ENCODE measurements at regions not wholly inside any gene's neighbourhood (a gene's known extent, or its start where the extent isn't known, plus 50 kb on each side); places are given as distances from the start of the nearest gene placed in this dataset.
"Not testable (repeated sequence)": the region's sequence is repeated elsewhere in the genome, so short reads cannot be mapped to it uniquely, and the experiment has no call there.

- Histone ChIP-seq H3K27me3 (no peaks in the 10 kb centered on the region), H3K9me3 (no peaks in the 10 kb centered on the region), H3K4me3 (no peak overlapping the region), H3K36me3 (no peaks in the 10 kb centered on the region), H3K4me1 (no peaks in the 10 kb centered on the region), H3K27ac (no peak overlapping the region)
- DNase-seq = no peak
- intact Hi-C loops (cut with DNase I; ENCODE audit: low total_unique reads) = no loop called here
- TF ChIP-seq CTCF (IDR thresholded peaks at IDR 0.05) = no peak
Measured at GRCh38 chr15:38638126-38638525, 73.5 kb upstream of the RASGRP1 start.

DNA sequence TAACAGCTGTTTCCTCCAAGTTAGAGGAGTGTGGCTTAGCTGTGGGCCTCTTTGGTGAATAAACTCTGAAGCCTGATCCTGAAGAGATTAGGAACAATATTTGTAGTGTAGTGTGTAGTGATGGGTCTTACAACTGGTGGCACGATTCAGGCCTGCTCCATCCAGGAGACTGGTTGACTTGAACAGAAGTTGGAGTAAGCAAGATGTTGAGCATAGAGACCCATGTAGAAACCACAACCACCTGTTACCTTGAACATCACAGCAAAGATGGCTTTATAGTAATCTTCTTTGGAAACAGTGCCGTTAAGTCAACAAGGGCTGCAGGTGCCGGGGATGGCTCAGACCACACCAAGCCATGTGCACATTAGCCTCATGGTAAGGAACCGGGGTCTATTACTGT, 74.2 kb upstream of the RASGRP1 start:
- H3K4me1 ChIP-seq = no peaks in the 10 kb centered on the region
- no peaks in the 10 kb centered on the region for H3K36me3 ChIP-seq
- no peak overlapping the region for H3K27ac ChIP-seq
- intact Hi-C loops (cut with DNase I; ENCODE audit: low total_unique reads) = no loop called here
- no peak for TF ChIP-seq CTCF (IDR thresholded peaks at IDR 0.05)
- H3K27me3 ChIP-seq = no peaks in the 10 kb centered on the region
- no peak for DNase-seq
- H3K4me3 ChIP-seq = no peak overlapping the region
- no peaks in the 10 kb centered on the region for H3K9me3 ChIP-seq

GRCh38 chr15:38642689-38643270, 78.2 kb upstream of the RASGRP1 start:
- Histone ChIP-seq H3K4me1 (no peaks in the 10 kb centered on the region), H3K36me3 (no peaks in the 10 kb centered on the region)
- TF ChIP-seq CTCF (IDR thresholded peaks at IDR 0.05) = no peak

DNA sequence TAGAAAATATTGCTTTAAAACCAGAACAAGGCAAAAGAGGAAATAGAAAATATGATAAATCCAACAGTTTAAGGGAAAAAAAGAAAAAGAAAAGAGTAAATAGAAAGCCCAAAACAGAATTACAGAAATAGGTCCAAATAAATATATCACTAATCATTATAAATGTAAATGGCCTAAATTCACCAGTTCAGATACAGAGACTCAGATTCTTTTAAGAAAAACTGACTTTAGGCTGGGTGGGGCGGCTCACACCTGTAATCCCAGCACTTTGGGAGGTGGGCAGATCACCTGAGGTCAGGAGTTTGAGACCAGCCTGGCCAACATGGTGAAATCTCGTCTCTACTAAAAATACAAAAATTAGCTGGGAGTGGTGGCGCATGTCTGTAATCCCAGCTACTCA, 79.7 kb upstream of the RASGRP1 start:
- H3K27me3 ChIP-seq; H3K27ac ChIP-seq; H3K4me3 ChIP-seq; H3K9me3 ChIP-seq; DNase-seq; H3K4me1 ChIP-seq; intact Hi-C loops (cut with DNase I; ENCODE audit: low total_unique reads); H3K36me3 ChIP-seq: not testable (repeated sequence)

More at GRCh38 chr15:38642689-38643270, 78.2 kb upstream of the RASGRP1 start:
- no peak overlapping the region for H3K4me3 ChIP-seq
- no peaks in the 10 kb centered on the region for H3K9me3 ChIP-seq
- no peak overlapping the region for H3K27ac ChIP-seq
- no peaks in the 10 kb centered on the region for H3K27me3 ChIP-seq
- no peak for DNase-seq
- intact Hi-C loops (cut with DNase I; ENCODE audit: low total_unique reads) = no loop called here

DNA sequence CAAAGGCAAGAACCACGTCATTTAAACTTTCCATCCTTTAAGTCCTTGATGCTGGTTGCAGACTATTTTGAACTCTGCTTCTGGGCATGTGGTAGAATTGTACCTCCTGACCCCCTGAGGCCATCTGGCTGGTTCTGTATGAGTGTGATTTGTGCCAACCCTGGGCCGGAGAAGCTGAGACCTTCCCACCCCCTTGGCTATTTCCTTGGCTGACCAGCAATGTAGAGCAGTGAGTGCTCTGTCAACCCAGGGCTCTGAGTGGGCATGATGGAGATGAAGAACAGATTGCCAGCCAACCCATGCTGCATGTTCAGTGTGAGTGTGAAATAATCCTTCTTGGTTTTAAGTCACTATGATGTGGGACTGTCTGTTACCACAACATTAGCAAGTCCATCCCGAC, 82.1 kb upstream of the RASGRP1 start:
- H3K9me3 ChIP-seq = no peaks in the 10 kb centered on the region
- H3K4me1 ChIP-seq = no peaks in the 10 kb centered on the region
- no peak for DNase-seq
- H3K27me3 ChIP-seq = no peaks in the 10 kb centered on the region
- no peak overlapping the region for H3K27ac ChIP-seq
- no peak overlapping the region for H3K4me3 ChIP-seq
- intact Hi-C loops (cut with DNase I; ENCODE audit: low total_unique reads) = no loop called here
- no peak for TF ChIP-seq CTCF (IDR thresholded peaks at IDR 0.05)
- no peaks in the 10 kb centered on the region for H3K36me3 ChIP-seq

- H3K9me3 ChIP-seq = no peaks in the 10 kb centered on the region
- no peak overlapping the region for H3K27ac ChIP-seq
- no peak for DNase-seq
- H3K36me3 ChIP-seq = no peaks in the 10 kb centered on the region
- no peak overlapping the region for H3K4me3 ChIP-seq
- intact Hi-C loops (cut with DNase I; ENCODE audit: low total_unique reads) = no loop called here
- H3K4me1 ChIP-seq = no peaks in the 10 kb centered on the region
- TF ChIP-seq CTCF (IDR thresholded peaks at IDR 0.05) = no peak
- H3K27me3 ChIP-seq = no peaks in the 10 kb centered on the region
Measured at GRCh38 chr15:38647683-38648082, 83.1 kb upstream of the RASGRP1 start.
